HUDEP-2 (cell line): ENCODE measurements at regions not wholly inside any gene's neighbourhood (a gene's known extent, or its start where the extent isn't known, plus 50 kb on each side); places are given as distances from the start of the nearest gene placed in this dataset.

Experiments used
- DNase-seq, 76 experiments: peaks; one replicate each; lab custom pipeline; 2025; ENCODE audit not compliant: unreplicated experiment in 76 of 76; lab: John Stamatoyannopoulos, UW

DNA sequence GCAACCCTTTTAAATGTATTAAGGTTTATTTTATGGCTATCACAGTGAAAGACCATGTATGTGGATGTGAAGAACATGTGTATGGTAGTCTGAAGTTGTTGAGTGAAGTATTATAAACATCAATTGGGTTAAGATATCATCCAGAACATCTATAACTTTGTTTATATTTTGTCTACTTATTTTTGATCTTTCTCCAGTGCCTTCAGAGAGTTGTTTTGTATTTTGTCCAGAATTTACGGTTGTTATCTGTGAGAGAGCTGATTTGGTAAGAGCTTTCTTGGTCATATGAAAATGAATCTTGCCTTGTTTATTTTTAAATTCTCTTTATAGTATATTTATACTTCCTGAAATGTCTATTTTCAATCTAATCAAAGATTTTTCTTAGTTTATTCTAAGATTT is 573.7 kb upstream of the POU3F3 start:
- no peak for DNase-seq

GRCh38 chr2:104286841-104287240 is 567.1 kb upstream of the POU3F3 start:
- no peak for DNase-seq

DNA sequence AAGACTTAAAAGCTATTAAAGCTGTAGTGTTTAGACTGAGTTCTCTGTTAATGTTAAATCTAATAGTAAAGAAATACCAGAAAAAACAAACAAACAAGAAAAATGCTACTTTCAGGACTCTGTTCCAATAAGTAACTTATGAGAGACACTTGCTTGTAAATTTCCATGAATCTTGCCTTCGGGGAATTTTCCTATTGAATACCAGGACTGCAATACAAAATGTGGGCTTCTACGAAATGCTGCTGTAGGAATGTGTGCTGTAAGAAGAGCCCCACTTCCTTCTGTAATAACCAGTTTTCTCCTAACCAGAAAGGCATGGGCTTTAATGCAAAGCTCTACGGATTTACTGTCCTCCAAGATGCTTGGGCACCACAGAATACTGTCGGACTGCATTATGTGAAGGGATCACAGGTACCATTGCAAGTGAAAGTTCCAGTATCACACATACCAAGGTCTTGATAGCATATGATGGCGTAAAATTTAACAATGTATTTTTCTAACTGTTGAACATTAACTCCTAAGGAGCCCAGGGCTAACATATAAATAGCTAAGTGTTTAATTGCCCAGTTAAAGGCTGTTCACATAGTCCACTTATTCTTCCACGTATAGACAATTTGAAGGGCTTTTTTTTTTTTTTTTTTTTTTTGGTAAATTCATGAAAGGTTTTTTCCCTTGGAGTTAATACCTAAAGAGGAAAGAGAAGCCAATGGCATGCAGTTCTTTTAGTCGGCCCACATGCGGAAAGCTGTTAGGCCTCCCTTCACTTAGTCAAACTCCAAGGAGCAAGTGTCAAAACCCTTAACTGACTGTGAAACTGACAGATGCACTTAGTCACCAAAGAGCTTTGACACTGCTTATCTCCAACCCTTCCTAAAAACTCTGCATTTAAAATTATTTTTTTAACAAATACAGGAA is 564.0 kb upstream of the POU3F3 start:
- no peak for DNase-seq

DNA sequence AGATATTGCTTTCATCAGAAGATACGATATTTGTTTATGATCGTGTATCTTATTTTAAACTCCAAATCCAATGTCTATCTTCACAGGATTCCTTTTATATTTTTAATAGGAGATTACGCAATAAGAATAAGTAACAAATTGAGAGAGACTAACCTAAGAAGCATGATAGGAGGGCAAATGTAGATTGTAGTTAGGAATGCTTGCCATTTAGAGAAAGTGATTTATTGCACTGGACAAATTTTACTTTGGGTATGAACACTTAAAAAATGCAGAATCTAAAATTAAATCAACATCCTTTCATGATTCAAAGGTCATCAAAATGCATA is 563.4 kb upstream of the POU3F3 start:
- no peak for DNase-seq

DNA sequence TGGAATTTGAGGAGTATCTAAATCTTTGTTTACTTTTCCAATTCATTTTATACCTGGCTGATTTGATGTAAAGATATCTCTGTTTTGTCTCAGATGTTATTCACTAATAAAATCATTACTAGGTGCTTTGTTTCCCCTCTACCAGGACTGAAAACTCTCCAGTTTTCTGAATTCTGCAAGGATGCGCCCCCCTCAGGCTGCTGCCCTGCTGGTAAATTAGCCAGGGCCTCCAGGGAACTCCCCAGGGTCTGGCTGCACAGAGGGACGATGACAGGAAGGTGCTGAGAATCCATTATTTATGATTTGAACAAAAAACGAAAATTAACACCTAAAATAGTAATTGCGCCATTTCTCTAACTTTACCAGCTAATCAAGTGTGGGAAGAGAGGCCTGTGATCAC is 541.2 kb upstream of the POU3F3 start:
- no peak for DNase-seq

GRCh38 chr2:104318001-104318665 is 535.8 kb upstream of the POU3F3 start:
- DNase-seq, result no peak

- no peak for DNase-seq
Observed at GRCh38 chr2:104321116-104321795, 532.7 kb upstream of the POU3F3 start.

- peak in 1 of 76 experiments; percentile 3 for DNase-seq
Observed at GRCh38 chr2:104321796-104322349, 532.0 kb upstream of the POU3F3 start.

DNA sequence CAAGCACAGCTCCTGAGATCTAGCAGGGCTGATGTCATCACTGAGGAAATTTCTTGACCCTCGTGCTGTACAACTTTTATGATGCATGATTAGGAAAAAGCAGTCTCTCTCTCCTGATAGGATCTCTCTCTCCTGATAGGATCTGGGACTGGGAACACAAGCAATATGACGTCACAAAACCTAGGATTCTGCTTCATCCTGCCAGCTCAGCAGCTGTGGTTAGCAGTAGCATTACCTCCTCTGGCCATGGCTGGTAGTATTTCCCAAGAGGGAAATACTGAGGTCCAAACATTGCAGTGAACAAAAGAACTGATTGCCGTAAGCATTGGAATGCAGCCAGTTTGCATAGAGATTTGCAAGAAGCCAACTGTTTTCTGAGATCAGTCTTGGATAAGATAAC is 521.2 kb upstream of the POU3F3 start:
- DNase-seq, result no peak

- no peak for DNase-seq
Observed at GRCh38 chr2:104337869-104338268, 516.0 kb upstream of the POU3F3 start.

DNA sequence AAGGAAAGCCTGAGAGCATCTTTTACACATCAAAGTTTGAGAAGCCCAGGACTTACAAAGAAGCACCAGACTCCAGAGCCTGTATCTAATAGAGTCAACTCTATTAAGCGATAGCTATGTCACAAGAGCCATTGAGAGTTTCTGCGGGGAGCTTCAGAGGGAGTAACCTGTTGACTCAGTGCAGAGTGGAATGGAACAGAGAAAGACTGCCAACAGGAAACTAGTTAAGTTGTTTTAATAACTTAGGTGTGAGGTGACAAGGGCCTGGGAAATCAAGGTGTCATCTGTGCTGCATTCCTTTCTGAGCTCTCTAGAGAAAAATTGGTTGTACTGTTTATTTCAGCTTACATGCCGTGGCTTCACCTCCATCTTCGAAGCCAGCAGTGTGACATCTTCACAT is 513.8 kb upstream of the POU3F3 start:
- no peak for DNase-seq

DNA sequence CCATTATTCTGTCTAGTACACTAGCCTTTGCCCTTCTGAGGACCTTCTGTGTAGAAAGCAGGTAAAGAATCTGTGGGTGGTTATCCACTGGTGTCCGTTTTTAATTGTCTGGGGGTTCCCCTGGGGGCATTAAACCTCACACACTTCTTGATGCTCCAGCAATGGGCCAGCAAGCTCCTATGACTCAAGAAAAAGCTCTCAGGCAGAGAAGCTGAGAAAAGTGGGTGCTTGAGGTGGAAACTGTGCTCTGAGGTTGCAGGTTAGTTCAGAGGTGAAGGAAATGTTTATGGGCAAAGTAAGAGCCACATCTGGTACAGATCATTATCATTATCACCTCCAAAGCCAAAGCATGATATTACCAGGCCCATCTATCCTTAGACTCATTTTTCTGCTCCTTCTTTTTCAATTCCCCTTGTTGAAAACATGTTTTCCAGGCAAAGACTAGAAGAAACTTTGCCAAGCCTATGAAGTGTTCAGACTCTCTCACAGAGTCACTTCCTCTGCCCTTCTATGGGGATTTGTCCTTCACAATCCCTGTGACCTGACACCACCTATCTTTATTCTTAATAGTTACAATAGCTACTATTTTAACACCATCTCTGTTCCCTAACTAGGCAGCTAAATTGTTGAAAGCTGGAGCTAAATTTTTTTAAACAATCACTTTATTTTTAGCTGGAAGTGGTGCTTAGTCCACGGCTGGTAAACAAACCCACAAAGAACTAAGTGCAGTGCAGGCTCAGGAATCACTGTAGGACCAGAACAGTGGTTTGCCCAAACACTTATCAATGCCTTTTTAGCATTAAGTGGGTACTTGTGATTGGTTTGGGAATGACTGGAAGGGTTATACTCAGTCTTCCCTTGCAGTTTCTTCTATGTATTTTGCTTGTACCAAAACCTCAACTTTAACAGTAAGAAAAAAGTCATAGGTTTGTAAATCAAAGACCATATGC is 512.8 kb upstream of the POU3F3 start:
- DNase-seq, result no peak

- DNase-seq, result no peak
Observed at GRCh38 chr2:104344306-104344705, 509.6 kb upstream of the POU3F3 start.

DNA sequence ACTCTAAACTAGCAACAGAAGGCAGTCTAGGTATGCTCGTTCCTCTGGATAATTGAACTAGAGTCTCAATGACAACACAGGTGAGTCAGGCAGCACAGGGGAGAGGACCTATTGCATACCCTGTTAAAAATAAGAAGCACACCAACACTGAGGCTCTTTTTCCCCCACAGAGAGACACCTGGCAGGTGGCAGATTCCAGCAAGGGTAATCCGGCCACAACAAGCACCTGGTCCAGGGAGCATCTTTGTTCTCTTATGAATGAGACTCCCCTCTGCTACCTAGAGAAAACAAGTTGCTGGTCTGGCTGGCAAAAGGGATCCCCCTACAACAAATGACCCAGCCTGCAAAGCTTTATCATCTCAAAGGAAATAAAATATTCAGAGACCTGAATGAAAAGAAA is 508.9 kb upstream of the POU3F3 start:
- DNase-seq, result no peak

DNA sequence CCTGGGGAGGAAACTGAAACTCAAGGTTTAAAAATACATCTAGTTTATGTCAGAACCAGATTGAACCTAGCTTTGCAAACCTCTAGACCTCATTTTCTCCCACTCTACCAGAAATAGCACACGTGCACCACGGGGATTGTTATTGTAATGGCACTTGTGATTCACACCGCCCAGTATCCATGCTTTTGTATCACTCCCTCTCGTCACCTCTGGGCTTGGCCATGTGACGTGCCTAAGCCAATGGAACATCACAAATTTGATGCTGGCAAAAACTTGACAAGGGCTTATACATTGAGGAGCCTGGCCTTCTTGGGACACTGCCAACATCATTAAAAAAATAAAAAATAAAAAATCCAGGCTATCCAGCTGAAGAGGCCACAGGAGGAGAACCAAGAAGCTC is 495.8 kb upstream of the POU3F3 start:
- no peak for DNase-seq

DNA sequence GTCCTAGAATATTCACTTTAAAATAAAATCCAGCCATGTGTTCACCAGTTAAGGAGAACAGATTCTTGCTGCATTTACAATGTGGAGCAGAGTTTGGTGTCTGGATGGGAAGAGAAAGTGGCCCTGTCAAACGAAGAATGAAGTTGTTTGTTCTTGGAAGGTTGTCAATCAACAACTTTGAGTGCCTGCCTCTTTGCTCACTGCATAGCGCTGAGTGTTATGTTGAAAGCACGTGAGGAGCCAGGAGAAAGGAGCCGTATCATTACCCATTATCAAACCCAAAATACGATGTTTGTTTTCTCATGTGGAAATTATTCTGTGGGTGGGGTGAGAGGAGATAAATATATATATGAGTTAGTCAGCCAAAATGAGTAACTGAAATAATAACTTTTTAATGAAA is 492.5 kb upstream of the POU3F3 start:
- DNase-seq, result no peak

DNA sequence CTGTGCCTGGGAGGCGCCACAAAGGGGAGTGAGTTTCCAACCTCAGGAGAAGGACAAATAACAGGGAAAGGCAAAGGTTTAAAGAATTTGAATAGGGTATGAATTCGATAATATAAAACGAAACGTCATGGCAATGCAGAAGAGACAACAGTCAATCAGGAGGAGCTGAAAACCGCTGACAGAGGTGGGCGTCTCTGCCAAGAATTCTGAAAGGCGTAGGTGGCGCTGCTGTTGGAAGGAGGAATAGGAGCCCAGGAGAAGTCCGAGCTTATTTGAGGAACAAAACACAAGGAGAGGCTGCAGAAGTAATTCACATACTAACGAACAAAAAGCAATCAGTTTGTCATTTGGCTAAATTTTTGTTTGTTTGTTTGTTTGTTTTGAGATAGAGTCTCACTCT is 485.8 kb upstream of the POU3F3 start:
- no peak for DNase-seq

DNA sequence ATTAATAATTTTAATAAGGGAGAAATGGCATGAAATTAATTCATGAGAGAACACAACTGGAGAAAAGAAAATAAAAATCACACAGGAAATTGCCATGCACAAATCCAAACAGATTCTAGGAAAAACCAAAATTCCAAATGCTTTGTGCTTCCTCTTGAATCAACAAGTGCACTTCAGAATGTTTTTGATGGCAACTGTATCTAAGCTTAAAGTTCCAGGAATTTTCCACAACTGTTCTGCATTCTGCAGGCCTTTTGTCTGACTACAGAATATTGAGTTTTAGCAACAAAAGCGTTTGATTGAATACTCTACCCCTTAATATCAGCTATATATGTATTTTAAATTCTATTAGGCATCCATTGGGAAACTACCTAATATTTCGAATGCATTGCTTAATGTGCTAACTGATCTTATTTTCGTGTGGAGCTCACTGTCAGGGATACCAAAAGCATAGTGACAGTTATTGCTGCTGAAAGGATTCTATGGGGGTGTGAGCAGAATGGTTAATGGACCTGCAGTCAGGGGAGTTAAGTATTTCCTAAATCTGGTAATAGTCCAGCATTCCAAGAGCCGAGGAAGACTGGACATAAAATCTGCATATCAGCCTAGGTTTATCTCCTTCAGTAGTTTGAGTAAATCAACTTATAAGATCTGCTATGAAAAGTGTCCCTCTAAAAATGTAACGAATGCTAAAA is 482.7 kb upstream of the POU3F3 start:
- DNase-seq, result no peak

GRCh38 chr2:104375206-104375605 is 478.7 kb upstream of the POU3F3 start:
- DNase-seq, result no peak
